K562 (cell line): ENCODE measurements at regions not wholly inside any gene's neighbourhood (a gene's known extent, or its start where the extent isn't known, plus 50 kb on each side); places are given as distances from the start of the nearest gene placed in this dataset.

Source experiments
- FOS ChIP-seq: IDR thresholded peaks from 3 replicates; pipeline ENCODE4 v1.6.1; 2011; ENCODE audit not compliant: insufficient read length; ENCODE audit errors: extremely low read depth
- FOXP1 ChIP-seq: sonication (generic); formaldehyde crosslinking; IDR thresholded peaks from 2 replicates; pipeline ENCODE4 v1.8.0; 2022; ENCODE audit warnings: mild to moderate bottlenecking, missing genetic modification reagents
- KAT7 ChIP-seq: sonication (generic); formaldehyde crosslinking; IDR thresholded peaks from 2 replicates; pipeline ENCODE4 v1.8.0; 2022; ENCODE audit warnings: missing genetic modification reagents, mild to moderate bottlenecking, borderline replicate concordance
- MAFF ChIP-seq: IDR thresholded peaks from 2 replicates; pipeline ENCODE4 v1.6.1; 2012; ENCODE audit warnings: low read length, improper control_type of control experiment
- SMAD2 ChIP-seq: fragments of 150-350 bp; IDR thresholded peaks from 2 replicates; pipeline ENCODE4 v1.6.1; 2014; ENCODE audit warnings: low read depth, mild to moderate bottlenecking, low read length
- SOX6 ChIP-seq: fragments of 450-650 bp; IDR thresholded peaks from 2 replicates; pipeline ENCODE4 v1.6.1; 2014; ENCODE audit warnings: mild to moderate bottlenecking
- SUPT5H ChIP-seq: fragments of 450-650 bp; IDR thresholded peaks from 2 replicates; pipeline ENCODE4 v1.6.1; 2016
- TCF7L2 ChIP-seq: fragments of 150-350 bp; IDR thresholded peaks from 2 replicates; pipeline ENCODE4 v1.6.1; 2016; ENCODE audit warnings: low read depth, mild to moderate bottlenecking, low read length, moderate library complexity
- TF ChIP-seq, protein P1 (sequence below): fragments of 250-450 bp; sonication (Bioruptor Pico); IDR thresholded peaks from 2 replicates; pipeline ENCODE4 v1.5.0; 2022; ENCODE audit warnings: mild to moderate bottlenecking
- TF ChIP-seq, protein P2 (sequence below), 3 experiments: IDR thresholded peaks in 2 of 3; conservative IDR thresholded peaks in 1 of 3; 2 replicates each; pipeline ENCODE4 v1.5.1; 2011 to 2012; ENCODE audit warnings: low read length in 3 of 3, mild to moderate bottlenecking in 3 of 3, control low read depth in 2 of 3, improper control_type of control experiment in 1 of 3, inconsistent platforms in 1 of 3, low read depth in 1 of 3, mixed read lengths in 1 of 3, moderate library complexity in 1 of 3; ENCODE audit not compliant: insufficient read depth in 2 of 3

DNA sequence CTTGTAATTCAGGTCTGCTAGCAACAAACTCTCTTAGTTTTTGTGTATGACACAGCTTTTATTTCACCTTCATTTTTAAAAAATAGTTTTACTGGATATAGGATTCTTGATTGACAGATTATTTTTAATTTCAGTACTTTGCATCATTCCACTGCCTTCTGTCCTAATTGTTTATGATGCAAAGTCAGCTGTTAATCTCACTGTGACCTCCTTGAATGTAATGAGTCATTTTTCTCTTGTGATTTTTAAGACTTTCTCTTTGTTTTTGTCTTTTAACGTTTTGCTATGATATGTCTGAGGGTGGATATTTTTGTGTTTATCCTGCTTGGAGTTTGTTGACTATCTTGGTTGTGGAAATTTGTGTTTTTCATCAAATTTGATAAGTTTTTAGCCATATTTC, 126.3 kb upstream of the FBXO33 start:
- TF ChIP-seq MAFF (no peak), KAT7 (CRISPR knock-in tag) (no peak), SUPT5H (no peak), SOX6 (no peak), FOS (no peak), TCF7L2 (no peak), SMAD2 (no peak), FOXP1 (CRISPR knock-in tag) (no peak)
- TF ChIP-seq, protein P1, sequence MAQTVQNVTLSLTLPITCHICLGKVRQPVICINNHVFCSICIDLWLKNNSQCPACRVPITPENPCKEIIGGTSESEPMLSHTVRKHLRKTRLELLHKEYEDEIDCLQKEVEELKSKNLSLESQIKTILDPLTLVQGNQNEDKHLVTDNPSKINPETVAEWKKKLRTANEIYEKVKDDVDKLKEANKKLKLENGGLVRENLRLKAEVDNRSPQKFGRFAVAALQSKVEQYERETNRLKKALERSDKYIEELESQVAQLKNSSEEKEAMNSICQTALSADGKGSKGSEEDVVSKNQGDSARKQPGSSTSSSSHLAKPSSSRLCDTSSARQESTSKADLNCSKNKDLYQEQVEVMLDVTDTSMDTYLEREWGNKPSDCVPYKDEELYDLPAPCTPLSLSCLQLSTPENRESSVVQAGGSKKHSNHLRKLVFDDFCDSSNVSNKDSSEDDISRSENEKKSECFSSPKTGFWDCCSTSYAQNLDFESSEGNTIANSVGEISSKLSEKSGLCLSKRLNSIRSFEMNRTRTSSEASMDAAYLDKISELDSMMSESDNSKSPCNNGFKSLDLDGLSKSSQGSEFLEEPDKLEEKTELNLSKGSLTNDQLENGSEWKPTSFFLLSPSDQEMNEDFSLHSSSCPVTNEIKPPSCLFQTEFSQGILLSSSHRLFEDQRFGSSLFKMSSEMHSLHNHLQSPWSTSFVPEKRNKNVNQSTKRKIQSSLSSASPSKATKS (CRISPR knock-in tag), result no peak
- TF ChIP-seq, protein P2, sequence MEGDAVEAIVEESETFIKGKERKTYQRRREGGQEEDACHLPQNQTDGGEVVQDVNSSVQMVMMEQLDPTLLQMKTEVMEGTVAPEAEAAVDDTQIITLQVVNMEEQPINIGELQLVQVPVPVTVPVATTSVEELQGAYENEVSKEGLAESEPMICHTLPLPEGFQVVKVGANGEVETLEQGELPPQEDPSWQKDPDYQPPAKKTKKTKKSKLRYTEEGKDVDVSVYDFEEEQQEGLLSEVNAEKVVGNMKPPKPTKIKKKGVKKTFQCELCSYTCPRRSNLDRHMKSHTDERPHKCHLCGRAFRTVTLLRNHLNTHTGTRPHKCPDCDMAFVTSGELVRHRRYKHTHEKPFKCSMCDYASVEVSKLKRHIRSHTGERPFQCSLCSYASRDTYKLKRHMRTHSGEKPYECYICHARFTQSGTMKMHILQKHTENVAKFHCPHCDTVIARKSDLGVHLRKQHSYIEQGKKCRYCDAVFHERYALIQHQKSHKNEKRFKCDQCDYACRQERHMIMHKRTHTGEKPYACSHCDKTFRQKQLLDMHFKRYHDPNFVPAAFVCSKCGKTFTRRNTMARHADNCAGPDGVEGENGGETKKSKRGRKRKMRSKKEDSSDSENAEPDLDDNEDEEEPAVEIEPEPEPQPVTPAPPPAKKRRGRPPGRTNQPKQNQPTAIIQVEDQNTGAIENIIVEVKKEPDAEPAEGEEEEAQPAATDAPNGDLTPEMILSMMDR (IDR thresholded peaks at IDR 0.05 in 2 of 3, conservative IDR thresholded peaks at IDR 0.05 in 1 of 3; ENCODE audit: insufficient read depth in 2 of 3, low read depth in 1 of 3, low read length in 3 of 3), result no peak
